ENCODE measurements at regions not wholly inside any gene's neighbourhood (a gene's known extent, or its start where the extent isn't known, plus 50 kb on each side); places are given as distances from the start of the nearest gene placed in this dataset.
A peak's percentile ranks its signal among the peaks of the same experiment; 100 is the strongest.

- no peaks in the 10 kb centered on the region for H3K36me3 ChIP-seq (replicated peaks in 1 of 2; ENCODE audit: control insufficient read depth in 2 of 2, insufficient read depth in 2 of 2, low read length in 2 of 2)
- H3K9me3 ChIP-seq (replicated peaks in 1 of 2; ENCODE audit: control insufficient read depth in 2 of 2, insufficient read depth in 1 of 2, low read depth in 1 of 2, low read length in 2 of 2), result no peaks in the 10 kb centered on the region
- no peak overlapping the region for H2BK12ac ChIP-seq (ENCODE audit: low read length)
Measured at GRCh38 chr2:9146646-9147045, 60.0 kb upstream of the ASAP2 start.

GRCh38 chr2:9145752-9146430 is 60.7 kb upstream of the ASAP2 start:
- no peak overlapping the region for H2BK120ac ChIP-seq (ENCODE audit: low read depth, low read length)
- WGBS, 2 donors (ENCODE audit: extremely low coverage in 2 of 2, insufficient read length in 2 of 2, insufficient replicate concordance in 1 of 2), result no CpG with 5 or more reads among the region's 28 CpGs
- no peak overlapping the region for H3K14ac ChIP-seq (ENCODE audit: low read length)
- H4K91ac ChIP-seq (ENCODE audit: low read depth, low read length, poor library complexity), result no peak overlapping the region
- no peak overlapping the region for H2BK15ac ChIP-seq (ENCODE audit: low read length)
- no peak overlapping the region for H3K4ac ChIP-seq (ENCODE audit: low read length)
- H3K4me2 ChIP-seq (ENCODE audit: insufficient read depth, low read length, poor library complexity, severe bottlenecking), result no peak overlapping the region
- H4K8ac ChIP-seq (ENCODE audit: low read depth, low read length), result no peak overlapping the region
- H3K36me3 ChIP-seq (replicated peaks in 1 of 2; ENCODE audit: control insufficient read depth in 2 of 2, insufficient read depth in 2 of 2, low read length in 2 of 2), result no peaks in the 10 kb centered on the region
- H3K27me3 ChIP-seq (ENCODE audit: control insufficient read depth in 3 of 3, insufficient read depth in 3 of 3, low read depth in 1 of 3, low read length in 3 of 3), result peaks cover 0 to 30% (median 7%) of the 10 kb centered on the region in 3 experiments
- H3K18ac ChIP-seq (ENCODE audit: low read length), result peak overlapping the region; percentile 62
- H3K79me1 ChIP-seq (ENCODE audit: low read depth, low read length), result no peaks in the 10 kb centered on the region
- H3K23ac ChIP-seq (ENCODE audit: low read depth, low read length, poor library complexity), result peak overlapping the region; percentile 25
- H2AFZ ChIP-seq (ENCODE audit: low read length), result no peak overlapping the region
- H3K9ac ChIP-seq (ENCODE audit: low read depth, low read length, poor library complexity), result no peak overlapping the region
- no peak overlapping the region for H3K4me3 ChIP-seq (ENCODE audit: low read length in 2 of 2)
- H2BK5ac ChIP-seq (ENCODE audit: low read length), result no peak overlapping the region
- H3K27ac ChIP-seq (replicated peaks; ENCODE audit: low read length), result no peak overlapping the region
- H3K9me3 ChIP-seq (replicated peaks in 1 of 2; ENCODE audit: control insufficient read depth in 2 of 2, insufficient read depth in 1 of 2, low read depth in 1 of 2, low read length in 2 of 2), result no peaks in the 10 kb centered on the region
- no peak for DNase-seq (ENCODE audit: low spot score)
- H2BK12ac ChIP-seq (ENCODE audit: low read length), result no peak overlapping the region
- no peak overlapping the region for H2AK5ac ChIP-seq (ENCODE audit: low read depth, low read length)
- peaks cover 0 to 5% of the 10 kb centered on the region in 2 donors for H3K4me1 ChIP-seq (ENCODE audit: control insufficient read depth in 2 of 2, insufficient read depth in 1 of 2, low read depth in 1 of 2, low read length in 2 of 2)

More at GRCh38 chr2:9146646-9147045, 60.0 kb upstream of the ASAP2 start:
- H3K4ac ChIP-seq (ENCODE audit: low read length), result no peak overlapping the region
- peak overlapping the region; percentile 19 for H3K18ac ChIP-seq (ENCODE audit: low read length)
- no CpG with 5 or more reads among the region's 6 CpGs for WGBS, 2 donors (ENCODE audit: extremely low coverage in 2 of 2, insufficient read length in 2 of 2, insufficient replicate concordance in 1 of 2)
- peaks cover 0 to 28% (median 7%) of the 10 kb centered on the region in 3 experiments for H3K27me3 ChIP-seq (ENCODE audit: control insufficient read depth in 3 of 3, insufficient read depth in 3 of 3, low read depth in 1 of 3, low read length in 3 of 3)
- H4K8ac ChIP-seq (ENCODE audit: low read depth, low read length), result no peak overlapping the region
- H3K27ac ChIP-seq (replicated peaks; ENCODE audit: low read length), result no peak overlapping the region
- no peak overlapping the region for H3K4me2 ChIP-seq (ENCODE audit: insufficient read depth, low read length, poor library complexity, severe bottlenecking)
- no peak overlapping the region for H3K14ac ChIP-seq (ENCODE audit: low read length)
- H2BK120ac ChIP-seq (ENCODE audit: low read depth, low read length), result no peak overlapping the region
- H4K91ac ChIP-seq (ENCODE audit: low read depth, low read length, poor library complexity), result no peak overlapping the region
- H3K4me1 ChIP-seq (ENCODE audit: control insufficient read depth in 2 of 2, insufficient read depth in 1 of 2, low read depth in 1 of 2, low read length in 2 of 2), result peaks cover 0 to 5% of the 10 kb centered on the region in 2 donors
- no peak overlapping the region for H2BK5ac ChIP-seq (ENCODE audit: low read length)
- no peak overlapping the region for H3K9ac ChIP-seq (ENCODE audit: low read depth, low read length, poor library complexity)
- no peak overlapping the region for H2AK5ac ChIP-seq (ENCODE audit: low read depth, low read length)
- no peak overlapping the region for H2AFZ ChIP-seq (ENCODE audit: low read length)
- H3K4me3 ChIP-seq (ENCODE audit: low read length in 2 of 2), result no peak overlapping the region
- H2BK15ac ChIP-seq (ENCODE audit: low read length), result no peak overlapping the region
- no peak overlapping the region for H3K23ac ChIP-seq (ENCODE audit: low read depth, low read length, poor library complexity)
- DNase-seq (ENCODE audit: low spot score), result no peak
- no peaks in the 10 kb centered on the region for H3K79me1 ChIP-seq (ENCODE audit: low read depth, low read length)

GRCh38 chr2:9145109-9145751 is 61.4 kb upstream of the ASAP2 start:
- H3K4me2 ChIP-seq (ENCODE audit: insufficient read depth, low read length, poor library complexity, severe bottlenecking), result no peak overlapping the region
- no CpG with 5 or more reads among the region's 13 CpGs for WGBS, 2 donors (ENCODE audit: extremely low coverage in 2 of 2, insufficient read length in 2 of 2, insufficient replicate concordance in 1 of 2)
- no peak overlapping the region for H3K9ac ChIP-seq (ENCODE audit: low read depth, low read length, poor library complexity)
- H2BK5ac ChIP-seq (ENCODE audit: low read length), result no peak overlapping the region
- H2AFZ ChIP-seq (ENCODE audit: low read length), result no peak overlapping the region
- peaks cover 0 to 5% of the 10 kb centered on the region in 2 donors for H3K4me1 ChIP-seq (ENCODE audit: control insufficient read depth in 2 of 2, insufficient read depth in 1 of 2, low read depth in 1 of 2, low read length in 2 of 2)
- no peaks in the 10 kb centered on the region for H3K9me3 ChIP-seq (replicated peaks in 1 of 2; ENCODE audit: control insufficient read depth in 2 of 2, insufficient read depth in 1 of 2, low read depth in 1 of 2, low read length in 2 of 2)
- H2AK5ac ChIP-seq (ENCODE audit: low read depth, low read length), result no peak overlapping the region
- H3K4me3 ChIP-seq (ENCODE audit: low read length in 2 of 2), result no peak overlapping the region
- no peaks in the 10 kb centered on the region for H3K36me3 ChIP-seq (replicated peaks in 1 of 2; ENCODE audit: control insufficient read depth in 2 of 2, insufficient read depth in 2 of 2, low read length in 2 of 2)
- no peak overlapping the region for H3K4ac ChIP-seq (ENCODE audit: low read length)
- H3K79me1 ChIP-seq (ENCODE audit: low read depth, low read length), result no peaks in the 10 kb centered on the region
- H2BK12ac ChIP-seq (ENCODE audit: low read length), result no peak overlapping the region
- no peak overlapping the region for H3K27ac ChIP-seq (replicated peaks; ENCODE audit: low read length)
- peaks cover 0 to 33% (median 7%) of the 10 kb centered on the region in 3 experiments for H3K27me3 ChIP-seq (ENCODE audit: control insufficient read depth in 3 of 3, insufficient read depth in 3 of 3, low read depth in 1 of 3, low read length in 3 of 3)
- H4K91ac ChIP-seq (ENCODE audit: low read depth, low read length, poor library complexity), result no peak overlapping the region
- no peak overlapping the region for H2BK120ac ChIP-seq (ENCODE audit: low read depth, low read length)
- no peak for DNase-seq (ENCODE audit: low spot score)
- H4K8ac ChIP-seq (ENCODE audit: low read depth, low read length), result no peak overlapping the region
- no peak overlapping the region for H2BK15ac ChIP-seq (ENCODE audit: low read length)
- H3K18ac ChIP-seq (ENCODE audit: low read length), result no peak overlapping the region
- H3K23ac ChIP-seq (ENCODE audit: low read depth, low read length, poor library complexity), result peak overlapping the region; percentile 25
- H3K14ac ChIP-seq (ENCODE audit: low read length), result no peak overlapping the region

GRCh38 chr2:9144617-9145016 is 62.0 kb upstream of the ASAP2 start:
- H3K36me3 ChIP-seq (replicated peaks in 1 of 2; ENCODE audit: control insufficient read depth in 2 of 2, insufficient read depth in 2 of 2, low read length in 2 of 2), result no peaks in the 10 kb centered on the region
- no peak overlapping the region for H2BK15ac ChIP-seq (ENCODE audit: low read length)
- H3K9ac ChIP-seq (ENCODE audit: low read depth, low read length, poor library complexity), result no peak overlapping the region
- no peak overlapping the region for H3K23ac ChIP-seq (ENCODE audit: low read depth, low read length, poor library complexity)
- no peak overlapping the region for H3K4me3 ChIP-seq (ENCODE audit: low read length in 2 of 2)
- H4K8ac ChIP-seq (ENCODE audit: low read depth, low read length), result no peak overlapping the region
- H3K9me3 ChIP-seq (replicated peaks in 1 of 2; ENCODE audit: control insufficient read depth in 2 of 2, insufficient read depth in 1 of 2, low read depth in 1 of 2, low read length in 2 of 2), result no peaks in the 10 kb centered on the region
- H2AK5ac ChIP-seq (ENCODE audit: low read depth, low read length), result no peak overlapping the region
- no peak overlapping the region for H3K4me2 ChIP-seq (ENCODE audit: insufficient read depth, low read length, poor library complexity, severe bottlenecking)
- no peak overlapping the region for H2AFZ ChIP-seq (ENCODE audit: low read length)
- H2BK120ac ChIP-seq (ENCODE audit: low read depth, low read length), result no peak overlapping the region
- no peak overlapping the region for H3K27ac ChIP-seq (replicated peaks; ENCODE audit: low read length)
- H2BK5ac ChIP-seq (ENCODE audit: low read length), result no peak overlapping the region
- H3K18ac ChIP-seq (ENCODE audit: low read length), result no peak overlapping the region
- H3K4me1 ChIP-seq (ENCODE audit: control insufficient read depth in 2 of 2, insufficient read depth in 1 of 2, low read depth in 1 of 2, low read length in 2 of 2), result peaks cover 0 to 5% of the 10 kb centered on the region in 2 donors
- H2BK12ac ChIP-seq (ENCODE audit: low read length), result no peak overlapping the region
- no peak for DNase-seq (ENCODE audit: low spot score)
- no peaks in the 10 kb centered on the region for H3K79me1 ChIP-seq (ENCODE audit: low read depth, low read length)
- no CpG with 5 or more reads among the region's 5 CpGs for WGBS, 2 donors (ENCODE audit: extremely low coverage in 2 of 2, insufficient read length in 2 of 2, insufficient replicate concordance in 1 of 2)
- no peak overlapping the region for H3K14ac ChIP-seq (ENCODE audit: low read length)
- no peak overlapping the region for H4K91ac ChIP-seq (ENCODE audit: low read depth, low read length, poor library complexity)
- H3K27me3 ChIP-seq (ENCODE audit: control insufficient read depth in 3 of 3, insufficient read depth in 3 of 3, low read depth in 1 of 3, low read length in 3 of 3), result peaks cover 0 to 33% (median 7%) of the 10 kb centered on the region in 3 experiments
- H3K4ac ChIP-seq (ENCODE audit: low read length), result no peak overlapping the region

All from neuronal stem cell (in vitro differentiated cells).